ENCODE measurements at regions not wholly inside any gene's neighbourhood (a gene's known extent, or its start where the extent isn't known, plus 50 kb on each side); places are given as distances from the start of the nearest gene placed in this dataset.
A peak's percentile ranks its signal among the peaks of the same experiment; 100 is the strongest.

GRCh38 chr4:95610061-95610569 lies 61.3 kb upstream of the UNC5C start:
- no peak for ATAC-seq
- peaks cover 0 to 13% of the 10 kb centered on the region in 2 donors for H3K4me1 Mint-ChIP-seq

GRCh38 chr4:95606739-95607138 lies 58.0 kb upstream of the UNC5C start:
- H3K27me3 Mint-ChIP-seq (ENCODE audit: low read depth in 2 of 2): no peaks in the 10 kb centered on the region
- DNase-seq: no peak
- Histone ChIP-seq H3K36me3 (ENCODE audit: control insufficient read depth, insufficient read depth, low read length) (no peaks in the 10 kb centered on the region), H3K27ac (ENCODE audit: low read length) (no peak overlapping the region), H3K4me1 (ENCODE audit: control insufficient read depth, insufficient read depth, low read length) (no peaks in the 10 kb centered on the region), H3K4me3 (ENCODE audit: low read length) (no peak overlapping the region), H3K9me3 (ENCODE audit: control insufficient read depth, insufficient read depth, low read length) (no peaks in the 10 kb centered on the region), H3K27me3 (ENCODE audit: control insufficient read depth, insufficient read depth, low read length) (no peaks in the 10 kb centered on the region)
- TF ChIP-seq CTCF (IDR thresholded peaks at IDR 0.05): no peak
- peaks cover 3 to 4% of the 10 kb centered on the region in 2 donors for H3K9me3 Mint-ChIP-seq
- ATAC-seq: peak in 1 of 3 donors; percentile 49
- intact Hi-C loops (cut with micrococcal nuclease): no loop called here
- H3K4me1 Mint-ChIP-seq: peaks cover 0 to 13% of the 10 kb centered on the region in 2 donors
- no peaks in the 10 kb centered on the region for H3K36me3 Mint-ChIP-seq
- H3K27ac Mint-ChIP-seq: no peak overlapping the region
- 38% methylated on average over 7 of the region's 7 CpGs for WGBS (ENCODE audit: insufficient coverage)
- peak overlapping the region; percentile 28 for H3K4me3 Mint-ChIP-seq

More at GRCh38 chr4:95610061-95610569, 61.3 kb upstream of the UNC5C start:
- 76% methylated on average over 3 of the region's 3 CpGs for WGBS (ENCODE audit: insufficient coverage)
- Mint-ChIP-seq H3K27ac (no peak overlapping the region), H3K27me3 (ENCODE audit: low read depth in 2 of 2) (no peaks in the 10 kb centered on the region), H3K9me3 (no peaks in the 10 kb centered on the region), H3K4me3 (no peak overlapping the region), H3K36me3 (no peaks in the 10 kb centered on the region)
- TF ChIP-seq CTCF (IDR thresholded peaks at IDR 0.05): no peak
- no peaks in the 10 kb centered on the region for H3K4me1 ChIP-seq (ENCODE audit: control insufficient read depth, insufficient read depth, low read length)
- no peaks in the 10 kb centered on the region for H3K9me3 ChIP-seq (ENCODE audit: control insufficient read depth, insufficient read depth, low read length)
- no peaks in the 10 kb centered on the region for H3K27me3 ChIP-seq (ENCODE audit: control insufficient read depth, insufficient read depth, low read length)
- no peaks in the 10 kb centered on the region for H3K36me3 ChIP-seq (ENCODE audit: control insufficient read depth, insufficient read depth, low read length)
- intact Hi-C loops (cut with micrococcal nuclease): no loop called here
- H3K4me3 ChIP-seq (ENCODE audit: low read length): no peak overlapping the region
- no peak overlapping the region for H3K27ac ChIP-seq (ENCODE audit: low read length)
- DNase-seq: no peak

- Histone ChIP-seq H3K4me1 (ENCODE audit: control insufficient read depth, insufficient read depth, low read length) (no peaks in the 10 kb centered on the region), H3K27ac (ENCODE audit: low read length) (no peak overlapping the region), H3K27me3 (ENCODE audit: control insufficient read depth, insufficient read depth, low read length) (no peaks in the 10 kb centered on the region), H3K9me3 (ENCODE audit: control insufficient read depth, insufficient read depth, low read length) (no peaks in the 10 kb centered on the region), H3K36me3 (ENCODE audit: control insufficient read depth, insufficient read depth, low read length) (no peaks in the 10 kb centered on the region), H3K4me3 (ENCODE audit: low read length) (no peak overlapping the region)
- intact Hi-C loops (cut with micrococcal nuclease): no loop called here
- WGBS (ENCODE audit: insufficient coverage): 62% methylated on average over 1 of the region's 4 CpGs
- Mint-ChIP-seq H3K4me3 (no peak overlapping the region), H3K4me1 (peaks cover 0 to 13% of the 10 kb centered on the region in 2 donors), H3K9me3 (peaks cover 3 to 4% of the 10 kb centered on the region in 2 donors), H3K27me3 (ENCODE audit: low read depth in 2 of 2) (no peaks in the 10 kb centered on the region), H3K36me3 (no peaks in the 10 kb centered on the region), H3K27ac (no peak overlapping the region)
- DNase-seq (no peak), ATAC-seq (no peak)
- TF ChIP-seq CTCF (IDR thresholded peaks at IDR 0.05): no peak
Observed at GRCh38 chr4:95603393-95603792, 54.6 kb upstream of the UNC5C start.

- H3K4me1 Mint-ChIP-seq: peaks cover 0 to 13% of the 10 kb centered on the region in 2 donors
- no peaks in the 10 kb centered on the region for H3K27me3 Mint-ChIP-seq (ENCODE audit: low read depth in 2 of 2)
- Histone ChIP-seq H3K27ac (ENCODE audit: low read length) (no peak overlapping the region), H3K4me1 (ENCODE audit: control insufficient read depth, insufficient read depth, low read length) (no peaks in the 10 kb centered on the region), H3K4me3 (ENCODE audit: low read length) (no peak overlapping the region), H3K36me3 (ENCODE audit: control insufficient read depth, insufficient read depth, low read length) (no peaks in the 10 kb centered on the region), H3K27me3 (ENCODE audit: control insufficient read depth, insufficient read depth, low read length) (no peaks in the 10 kb centered on the region), H3K9me3 (ENCODE audit: control insufficient read depth, insufficient read depth, low read length) (no peaks in the 10 kb centered on the region)
- H3K27ac Mint-ChIP-seq: no peak overlapping the region
- H3K4me3 Mint-ChIP-seq: no peak overlapping the region
- DNase-seq (no peak), ATAC-seq (no peak)
- intact Hi-C loops (cut with micrococcal nuclease): no loop called here
- no peak for TF ChIP-seq CTCF (IDR thresholded peaks at IDR 0.05)
- peaks cover 3 to 4% of the 10 kb centered on the region in 2 donors for H3K9me3 Mint-ChIP-seq
- no peaks in the 10 kb centered on the region for H3K36me3 Mint-ChIP-seq
- WGBS (ENCODE audit: insufficient coverage): 85% methylated on average over 3 of the region's 3 CpGs
Observed at GRCh38 chr4:95602872-95603271, 54.1 kb upstream of the UNC5C start.

Data from natural killer cell (primary cell).